Transverse colon (tissue), 4 donors: ENCODE measurements at regions not wholly inside any gene's neighbourhood (a gene's known extent, or its start where the extent isn't known, plus 50 kb on each side); places are given as distances from the start of the nearest gene placed in this dataset.

Experiments used
- POLR2A ChIP-seq: fragments of 450-650 bp; IDR thresholded peaks from one replicate; pipeline ENCODE4 v1.6.1; 2016; ENCODE audit warnings: antibody characterized with exemption, mild to moderate bottlenecking, moderate library complexity
- POLR2AphosphoS5 ChIP-seq, 3 donors: sonication (generic); formaldehyde crosslinking; IDR thresholded peaks; one replicate each; pipeline ENCODE4 v1.6.1; 2016; ENCODE audit warnings: antibody characterized with exemption in 3 of 3
- TF ChIP-seq, protein P1 (sequence below), 5 experiments: fragments of 200-600 bp in 3 of 5; fragments of 450-650 bp in 2 of 5; sonication (generic) in 3 of 5; IDR thresholded peaks; 1 replicate in 2 of 5; 2 replicates in 3 of 5; pipeline ENCODE4 v1.5.1; 2016 to 2017; ENCODE audit warnings: antibody characterized with exemption in 5 of 5, inconsistent platforms in 3 of 5, mild to moderate bottlenecking in 2 of 5, moderate library complexity in 1 of 5

DNA sequence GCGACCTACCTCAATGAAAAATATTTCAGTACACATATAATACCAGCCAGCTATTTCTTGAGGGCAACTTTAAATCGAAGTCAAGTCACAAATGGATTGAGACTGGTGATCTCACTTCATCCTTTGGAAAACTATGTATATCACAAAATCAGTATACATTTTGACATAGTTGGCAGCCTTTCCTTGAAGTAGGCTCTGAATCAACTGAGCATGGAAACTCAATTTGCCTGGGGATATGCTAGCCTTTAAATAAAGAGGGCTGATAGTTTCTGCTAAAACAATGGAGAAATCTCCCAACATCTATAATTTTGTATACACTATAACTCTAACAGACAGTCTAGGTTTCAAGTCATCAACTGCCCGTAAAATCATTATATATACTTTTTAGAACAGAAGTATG, 282.8 kb upstream of the TENM3 start:
- TF ChIP-seq POLR2A (no peak), POLR2AphosphoS5 (IDR thresholded peaks at IDR 0.05) (no peak)
- TF ChIP-seq, protein P1, sequence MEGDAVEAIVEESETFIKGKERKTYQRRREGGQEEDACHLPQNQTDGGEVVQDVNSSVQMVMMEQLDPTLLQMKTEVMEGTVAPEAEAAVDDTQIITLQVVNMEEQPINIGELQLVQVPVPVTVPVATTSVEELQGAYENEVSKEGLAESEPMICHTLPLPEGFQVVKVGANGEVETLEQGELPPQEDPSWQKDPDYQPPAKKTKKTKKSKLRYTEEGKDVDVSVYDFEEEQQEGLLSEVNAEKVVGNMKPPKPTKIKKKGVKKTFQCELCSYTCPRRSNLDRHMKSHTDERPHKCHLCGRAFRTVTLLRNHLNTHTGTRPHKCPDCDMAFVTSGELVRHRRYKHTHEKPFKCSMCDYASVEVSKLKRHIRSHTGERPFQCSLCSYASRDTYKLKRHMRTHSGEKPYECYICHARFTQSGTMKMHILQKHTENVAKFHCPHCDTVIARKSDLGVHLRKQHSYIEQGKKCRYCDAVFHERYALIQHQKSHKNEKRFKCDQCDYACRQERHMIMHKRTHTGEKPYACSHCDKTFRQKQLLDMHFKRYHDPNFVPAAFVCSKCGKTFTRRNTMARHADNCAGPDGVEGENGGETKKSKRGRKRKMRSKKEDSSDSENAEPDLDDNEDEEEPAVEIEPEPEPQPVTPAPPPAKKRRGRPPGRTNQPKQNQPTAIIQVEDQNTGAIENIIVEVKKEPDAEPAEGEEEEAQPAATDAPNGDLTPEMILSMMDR (IDR thresholded peaks at IDR 0.05), result no peak
